ENCODE measurements at regions not wholly inside any gene's neighbourhood (a gene's known extent, or its start where the extent isn't known, plus 50 kb on each side); places are given as distances from the start of the nearest gene placed in this dataset.

GRCh38 chr10:108620821-108621534, 1302.3 kb downstream of the XPNPEP1 start:
- H3K27me3 ChIP-seq (replicated peaks; ENCODE audit: control insufficient read depth, insufficient read depth, low read length): no peaks in the 10 kb centered on the region
- DNase-seq (ENCODE audit: extremely low read depth, insufficient read length): no peak

GRCh38 chr10:108616559-108617285, 1306.6 kb downstream of the XPNPEP1 start:
- Histone ChIP-seq H3K4me3 (replicated peaks; ENCODE audit: low read depth, low read length) (no peak overlapping the region), H3K36me3 (ENCODE audit: control insufficient read depth, insufficient read depth, low read length) (no peaks in the 10 kb centered on the region), H3K27me3 (replicated peaks; ENCODE audit: control insufficient read depth, insufficient read depth, low read length) (no peaks in the 10 kb centered on the region)
- DNase-seq (ENCODE audit: extremely low read depth, insufficient read length): no peak
- TF ChIP-seq CTCF (IDR thresholded peaks at IDR 0.05; ENCODE audit: insufficient read depth, low read length, poor library complexity, severe bottlenecking): no peak

More at GRCh38 chr10:108620821-108621534, 1302.3 kb downstream of the XPNPEP1 start:
- no peak overlapping the region for H3K4me3 ChIP-seq (replicated peaks; ENCODE audit: low read depth, low read length)
- no peaks in the 10 kb centered on the region for H3K36me3 ChIP-seq (ENCODE audit: control insufficient read depth, insufficient read depth, low read length)
- TF ChIP-seq CTCF (IDR thresholded peaks at IDR 0.05; ENCODE audit: insufficient read depth, low read length, poor library complexity, severe bottlenecking): no peak

GRCh38 chr10:108615576-108616320, 1307.6 kb downstream of the XPNPEP1 start:
- Histone ChIP-seq H3K4me3 (replicated peaks; ENCODE audit: low read depth, low read length) (no peak overlapping the region), H3K36me3 (ENCODE audit: control insufficient read depth, insufficient read depth, low read length) (no peaks in the 10 kb centered on the region), H3K27me3 (replicated peaks; ENCODE audit: control insufficient read depth, insufficient read depth, low read length) (no peaks in the 10 kb centered on the region)
- TF ChIP-seq CTCF (IDR thresholded peaks at IDR 0.05; ENCODE audit: insufficient read depth, low read length, poor library complexity, severe bottlenecking): no peak
- no peak for DNase-seq (ENCODE audit: extremely low read depth, insufficient read length)

GRCh38 chr10:108612485-108612884, 1310.8 kb downstream of the XPNPEP1 start:
- H3K4me3 ChIP-seq (replicated peaks; ENCODE audit: low read depth, low read length): no peak overlapping the region
- no peaks in the 10 kb centered on the region for H3K36me3 ChIP-seq (ENCODE audit: control insufficient read depth, insufficient read depth, low read length)
- DNase-seq (ENCODE audit: extremely low read depth, insufficient read length): no peak
- TF ChIP-seq CTCF (IDR thresholded peaks at IDR 0.05; ENCODE audit: insufficient read depth, low read length, poor library complexity, severe bottlenecking): no peak
- no peaks in the 10 kb centered on the region for H3K27me3 ChIP-seq (replicated peaks; ENCODE audit: control insufficient read depth, insufficient read depth, low read length)

GRCh38 chr10:108608860-108609259, 1314.5 kb downstream of the XPNPEP1 start:
- Histone ChIP-seq H3K27me3 (replicated peaks; ENCODE audit: control insufficient read depth, insufficient read depth, low read length) (no peaks in the 10 kb centered on the region), H3K4me3 (replicated peaks; ENCODE audit: low read depth, low read length) (no peak overlapping the region), H3K36me3 (ENCODE audit: control insufficient read depth, insufficient read depth, low read length) (no peaks in the 10 kb centered on the region)
- no peak for TF ChIP-seq CTCF (IDR thresholded peaks at IDR 0.05; ENCODE audit: insufficient read depth, low read length, poor library complexity, severe bottlenecking)
- DNase-seq (ENCODE audit: extremely low read depth, insufficient read length): no peak

Measured in GM06990 (cell line).